ENCODE measurements at regions not wholly inside any gene's neighbourhood (a gene's known extent, or its start where the extent isn't known, plus 50 kb on each side); places are given as distances from the start of the nearest gene placed in this dataset.

- H3K27me3 ChIP-seq, result no peaks in the 10 kb centered on the region
- no peak for TF ChIP-seq CTCF (IDR thresholded peaks at IDR 0.05)
- TF ChIP-seq POLR2A (IDR thresholded peaks at IDR 0.05), result no peak
- TF ChIP-seq POLR2AphosphoS5 (IDR thresholded peaks at IDR 0.05), result no peak
- 63 to 71% methylated on average over 7 of the region's 7 CpGs for WGBS, 2 donors (ENCODE audit: low coverage in 1 of 2)
- no peak for ATAC-seq
- no peaks in the 10 kb centered on the region for H3K4me1 ChIP-seq
- no peaks in the 10 kb centered on the region for H3K9me3 ChIP-seq
- no peaks in the 10 kb centered on the region for H3K36me3 ChIP-seq
- H3K27ac ChIP-seq, result no peak overlapping the region
- H3K4me3 ChIP-seq, result no peak overlapping the region
Measured at GRCh38 chr3:165903885-165904630, 66.8 kb upstream of the BCHE start.

- H3K36me3 ChIP-seq, result no peaks in the 10 kb centered on the region
- no peak for ATAC-seq
- H3K27ac ChIP-seq, result no peak overlapping the region
- no peaks in the 10 kb centered on the region for H3K27me3 ChIP-seq
- WGBS, 2 donors (ENCODE audit: low coverage in 1 of 2), result 100% methylated on average over 1 of the region's 1 CpG; no CpG with 5 or more reads in 1 of the 2 donors
- TF ChIP-seq EP300 (IDR thresholded peaks at IDR 0.05), result no peak
- TF ChIP-seq POLR2AphosphoS5 (IDR thresholded peaks at IDR 0.05), result no peak
- no peak for TF ChIP-seq POLR2A (IDR thresholded peaks at IDR 0.05)
- no peak for TF ChIP-seq CTCF (IDR thresholded peaks at IDR 0.05)
- no peak overlapping the region for H3K4me3 ChIP-seq
- no peaks in the 10 kb centered on the region for H3K9me3 ChIP-seq
- no peaks in the 10 kb centered on the region for H3K4me1 ChIP-seq
Measured at GRCh38 chr3:165899066-165899465, 61.8 kb upstream of the BCHE start.

- H3K9me3 ChIP-seq, result no peaks in the 10 kb centered on the region
- H3K4me1 ChIP-seq, result no peaks in the 10 kb centered on the region
- TF ChIP-seq POLR2AphosphoS5 (IDR thresholded peaks at IDR 0.05) (no peak), POLR2A (IDR thresholded peaks at IDR 0.05) (no peak), EP300 (IDR thresholded peaks at IDR 0.05) (no peak), CTCF (IDR thresholded peaks at IDR 0.05) (no peak)
- H3K4me3 ChIP-seq, result no peak overlapping the region
- WGBS, 2 donors (ENCODE audit: low coverage in 1 of 2), result 86 to 87% methylated on average over 5 to 7 of the region's 7 CpGs
- ATAC-seq, result no peak
- no peaks in the 10 kb centered on the region for H3K36me3 ChIP-seq
- no peak overlapping the region for H3K27ac ChIP-seq
- no peaks in the 10 kb centered on the region for H3K27me3 ChIP-seq
Measured at GRCh38 chr3:165897137-165897536, 59.9 kb upstream of the BCHE start.

GRCh38 chr3:165895919-165896318 is 58.7 kb upstream of the BCHE start:
- no peak for TF ChIP-seq CTCF (IDR thresholded peaks at IDR 0.05)
- TF ChIP-seq POLR2A (IDR thresholded peaks at IDR 0.05), result no peak
- no peak for TF ChIP-seq POLR2AphosphoS5 (IDR thresholded peaks at IDR 0.05)
- TF ChIP-seq EP300 (IDR thresholded peaks at IDR 0.05), result no peak
- Histone ChIP-seq H3K36me3 (no peaks in the 10 kb centered on the region), H3K4me1 (no peaks in the 10 kb centered on the region), H3K27ac (no peak overlapping the region), H3K27me3 (no peaks in the 10 kb centered on the region), H3K9me3 (no peaks in the 10 kb centered on the region), H3K4me3 (no peak overlapping the region)
- no peak for ATAC-seq
- WGBS, 2 donors (ENCODE audit: low coverage in 1 of 2), result 60 to 73% methylated on average over 4 of the region's 5 CpGs

- Histone ChIP-seq H3K27ac (no peak overlapping the region), H3K36me3 (no peaks in the 10 kb centered on the region), H3K4me3 (no peak overlapping the region), H3K9me3 (no peaks in the 10 kb centered on the region), H3K4me1 (no peaks in the 10 kb centered on the region), H3K27me3 (no peaks in the 10 kb centered on the region)
- no peak for ATAC-seq
- no peak for TF ChIP-seq CTCF (IDR thresholded peaks at IDR 0.05)
- no peak for TF ChIP-seq EP300 (IDR thresholded peaks at IDR 0.05)
- TF ChIP-seq POLR2A (IDR thresholded peaks at IDR 0.05), result no peak
- TF ChIP-seq POLR2AphosphoS5 (IDR thresholded peaks at IDR 0.05), result no peak
- WGBS, 2 donors (ENCODE audit: low coverage in 1 of 2), result 61 to 83% methylated on average over 2 to 4 of the region's 4 CpGs
Measured at GRCh38 chr3:165892565-165892964, 55.3 kb upstream of the BCHE start.

Data from gastroesophageal sphincter (tissue), 4 donors.